Activated effector memory CD4-positive, alpha-beta T cell treated with anti-CD3 and anti-CD28 coated beads, Interleukin-2, amount 50 U/mL, for 16 hours (primary cell): ENCODE measurements at regions not wholly inside any gene's neighbourhood (a gene's known extent, or its start where the extent isn't known, plus 50 kb on each side); places are given as distances from the start of the nearest gene placed in this dataset.

ENCODE experiments used
- DNase-seq: peaks from one replicate; pipeline ENCODE4 v3.0.0-alpha.2; 2020

- DNase-seq: no peak
Measured at GRCh38 chr16:86041807-86042206, 142.8 kb downstream of the IRF8 start.

- DNase-seq: no peak
Measured at GRCh38 chr16:86042393-86042792, 143.4 kb downstream of the IRF8 start.

GRCh38 chr16:86042996-86043725 is 144.2 kb downstream of the IRF8 start:
- no peak for DNase-seq

- DNase-seq: peak; percentile 72
Measured at GRCh38 chr16:86044241-86044671, 145.3 kb downstream of the IRF8 start.

- DNase-seq: peak; percentile 72
Measured at GRCh38 chr16:86044881-86045590, 146.1 kb downstream of the IRF8 start.

- DNase-seq: no peak
Measured at GRCh38 chr16:86045591-86045971, 146.6 kb downstream of the IRF8 start.

GRCh38 chr16:86046026-86046425 is 147.1 kb downstream of the IRF8 start:
- no peak for DNase-seq

GRCh38 chr16:86046667-86047270 is 147.8 kb downstream of the IRF8 start:
- DNase-seq: no peak

- no peak for DNase-seq
Measured at GRCh38 chr16:86048221-86048620, 149.3 kb downstream of the IRF8 start.

- DNase-seq: no peak
Measured at GRCh38 chr16:86048882-86049585, 150.1 kb downstream of the IRF8 start.

GRCh38 chr16:86049641-86050040 is 150.7 kb downstream of the IRF8 start:
- no peak for DNase-seq

- DNase-seq: no peak
Measured at GRCh38 chr16:86050111-86050510, 151.1 kb downstream of the IRF8 start.

GRCh38 chr16:86050591-86051367 is 151.8 kb downstream of the IRF8 start:
- DNase-seq: no peak

- DNase-seq: no peak
Measured at GRCh38 chr16:86051368-86052114, 152.6 kb downstream of the IRF8 start.

GRCh38 chr16:86052115-86052670 is 153.2 kb downstream of the IRF8 start:
- DNase-seq: no peak

GRCh38 chr16:86052926-86053325 is 154.0 kb downstream of the IRF8 start:
- no peak for DNase-seq

- DNase-seq: no peak
Measured at GRCh38 chr16:86059253-86060171, 160.6 kb downstream of the IRF8 start.

- DNase-seq: no peak
Measured at GRCh38 chr16:86060381-86061317, 161.7 kb downstream of the IRF8 start.

- DNase-seq: no peak
Measured at GRCh38 chr16:86061318-86061695, 162.3 kb downstream of the IRF8 start.
